ENCODE measurements at regions not wholly inside any gene's neighbourhood (a gene's known extent, or its start where the extent isn't known, plus 50 kb on each side); places are given as distances from the start of the nearest gene placed in this dataset.

- no peak for TF ChIP-seq ZFX (IDR thresholded peaks at IDR 0.05; ENCODE audit: borderline replicate concordance)
- TF ChIP-seq, protein P1, sequence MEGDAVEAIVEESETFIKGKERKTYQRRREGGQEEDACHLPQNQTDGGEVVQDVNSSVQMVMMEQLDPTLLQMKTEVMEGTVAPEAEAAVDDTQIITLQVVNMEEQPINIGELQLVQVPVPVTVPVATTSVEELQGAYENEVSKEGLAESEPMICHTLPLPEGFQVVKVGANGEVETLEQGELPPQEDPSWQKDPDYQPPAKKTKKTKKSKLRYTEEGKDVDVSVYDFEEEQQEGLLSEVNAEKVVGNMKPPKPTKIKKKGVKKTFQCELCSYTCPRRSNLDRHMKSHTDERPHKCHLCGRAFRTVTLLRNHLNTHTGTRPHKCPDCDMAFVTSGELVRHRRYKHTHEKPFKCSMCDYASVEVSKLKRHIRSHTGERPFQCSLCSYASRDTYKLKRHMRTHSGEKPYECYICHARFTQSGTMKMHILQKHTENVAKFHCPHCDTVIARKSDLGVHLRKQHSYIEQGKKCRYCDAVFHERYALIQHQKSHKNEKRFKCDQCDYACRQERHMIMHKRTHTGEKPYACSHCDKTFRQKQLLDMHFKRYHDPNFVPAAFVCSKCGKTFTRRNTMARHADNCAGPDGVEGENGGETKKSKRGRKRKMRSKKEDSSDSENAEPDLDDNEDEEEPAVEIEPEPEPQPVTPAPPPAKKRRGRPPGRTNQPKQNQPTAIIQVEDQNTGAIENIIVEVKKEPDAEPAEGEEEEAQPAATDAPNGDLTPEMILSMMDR (IDR thresholded peaks at IDR 0.05) = no peak
Observed at GRCh38 chr5:68443091-68443490, 227.5 kb downstream of the PIK3R1 start.
